NOMO-1 (cell line): ENCODE measurements at regions not wholly inside any gene's neighbourhood (a gene's known extent, or its start where the extent isn't known, plus 50 kb on each side); places are given as distances from the start of the nearest gene placed in this dataset.

Experiments used
- DNase-seq, 2 experiments: peaks; one replicate each; lab custom pipeline; 2025; ENCODE audit not compliant: unreplicated experiment in 2 of 2; lab: John Stamatoyannopoulos, UW

DNA sequence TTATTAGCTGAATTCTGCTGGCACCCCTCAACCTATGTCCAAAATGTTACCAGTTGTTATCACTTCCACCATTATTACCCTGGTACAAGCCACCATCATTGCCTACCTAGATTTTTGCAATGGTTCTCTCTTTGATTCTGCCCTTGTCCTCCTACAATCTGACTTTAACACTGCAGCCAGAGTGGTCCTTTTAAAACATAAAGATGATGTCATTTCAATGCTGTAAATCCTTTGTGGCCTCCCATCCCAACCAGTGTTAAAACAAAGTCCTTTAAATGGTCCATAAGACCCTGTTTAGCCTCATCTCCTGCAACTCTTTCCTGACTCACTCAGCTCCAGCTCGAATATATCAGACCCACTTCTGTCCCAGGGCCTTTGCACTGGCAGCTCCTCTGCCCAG is 54.9 kb upstream of the FSTL4 start:
- no peak for DNase-seq

DNA sequence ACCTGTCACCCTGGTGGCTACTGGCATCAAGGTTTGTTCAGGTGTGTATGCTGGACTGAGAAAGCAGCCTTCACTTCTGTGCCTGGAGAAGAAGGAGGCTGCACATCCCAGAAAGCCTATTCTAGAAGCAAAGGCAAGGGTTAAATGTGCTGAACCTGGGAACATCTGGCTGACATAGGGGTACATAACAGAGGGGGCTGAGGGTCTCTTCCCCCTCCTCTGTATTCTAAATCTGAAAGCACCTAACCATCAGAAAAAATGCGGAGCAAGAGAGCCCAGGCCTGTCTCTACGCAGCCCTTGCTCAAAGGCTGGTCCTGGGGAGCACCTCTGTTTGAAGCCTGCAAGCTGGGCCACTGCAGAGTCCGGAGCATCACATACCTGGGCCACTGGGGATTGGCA is 53.2 kb upstream of the FSTL4 start:
- no peak for DNase-seq

DNA sequence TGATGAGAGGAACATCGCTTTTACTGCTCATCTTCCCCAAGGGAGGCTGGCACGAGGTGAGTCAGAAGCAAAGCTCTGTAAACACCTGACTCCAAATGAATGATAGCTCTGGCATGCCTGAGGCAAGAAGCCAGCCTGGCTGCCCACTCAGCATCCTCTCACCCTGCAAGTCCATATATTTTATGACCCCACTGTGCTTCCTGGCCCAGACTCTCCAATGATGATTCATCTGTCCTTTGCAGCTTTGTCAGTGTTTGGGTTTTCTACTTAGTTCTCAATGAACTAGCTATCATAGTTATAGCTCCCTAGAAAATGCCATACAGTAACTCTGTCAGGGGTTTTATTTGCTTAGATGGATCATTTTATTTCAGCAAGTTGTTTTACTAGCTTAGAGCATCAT is 52.1 kb upstream of the FSTL4 start:
- DNase-seq, result no peak

DNA sequence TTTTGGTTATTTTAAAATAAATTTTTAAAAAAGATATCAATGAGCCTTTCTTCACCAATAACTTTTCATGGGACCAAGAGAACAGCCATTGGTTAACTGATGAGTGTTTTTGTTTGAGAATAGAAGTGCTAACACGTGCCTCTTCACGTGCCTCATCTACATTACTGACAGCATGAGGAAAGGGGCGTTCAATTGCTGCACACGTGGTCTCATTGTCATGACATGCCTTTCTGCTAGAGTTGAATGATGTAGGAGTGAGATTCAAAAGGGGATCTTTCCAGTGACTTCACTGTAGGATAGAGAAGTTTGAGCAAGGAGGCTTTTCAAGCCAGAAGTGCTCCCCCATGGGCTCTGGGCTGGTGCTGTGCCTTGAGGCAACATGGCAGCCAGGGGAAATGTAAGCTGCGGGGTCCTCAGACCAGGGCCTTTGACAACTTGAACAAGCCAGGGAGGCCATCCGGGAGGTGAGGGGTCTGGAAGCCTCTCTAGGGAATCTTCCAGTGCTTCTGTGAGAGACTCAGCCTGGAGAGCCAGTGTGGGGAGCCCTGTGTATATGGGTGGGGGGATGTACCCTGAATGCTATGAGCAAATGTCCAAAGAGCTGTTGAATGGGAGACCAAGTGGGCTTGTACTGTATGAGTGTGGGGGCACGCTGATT is 51.2 kb upstream of the FSTL4 start:
- no peak for DNase-seq

DNA sequence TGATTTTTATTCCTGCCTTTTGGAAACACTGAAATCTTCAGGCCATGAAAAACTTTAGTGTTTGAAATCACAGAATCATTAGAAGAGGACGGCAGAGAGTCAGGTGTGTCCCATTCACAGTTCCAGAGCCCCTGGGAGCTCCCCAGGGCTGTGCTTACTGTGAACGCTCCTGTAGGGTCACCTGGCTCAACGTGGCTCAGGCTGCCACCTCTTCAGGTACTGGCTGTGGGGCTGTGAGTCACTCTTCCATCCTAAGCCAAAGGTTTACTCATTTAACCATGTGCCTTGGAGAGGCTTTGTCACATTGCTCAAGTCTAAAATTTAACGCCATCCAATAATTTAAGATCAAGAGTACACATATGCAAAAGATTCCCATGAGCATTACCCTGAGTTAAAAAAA is 50.2 kb upstream of the FSTL4 start:
- no peak for DNase-seq
